Right atrium auricular region (tissue), 2 donors: ENCODE measurements at regions not wholly inside any gene's neighbourhood (a gene's known extent, or its start where the extent isn't known, plus 50 kb on each side); places are given as distances from the start of the nearest gene placed in this dataset.

Source experiments
- DNase-seq: peaks from one replicate; pipeline ENCODE4 v3.0.0-alpha.2; 2019; ENCODE audit warnings: low spot score
- H3K27ac ChIP-seq, 2 donors: fragments of 200-600 bp; sonication (generic); 1 replicate in 1 of 2; 2 replicates in 1 of 2; pipeline ENCODE4 v1.5.1; 2016 to 2019
- H3K27me3 ChIP-seq, 2 donors: fragments of 200-600 bp; sonication (generic); one replicate each; pipeline versions ENCODE4 v1.5.1 to v1.6.0; 2017 to 2019
- H3K36me3 ChIP-seq: fragments of 200-600 bp; sonication (generic); one replicate; pipeline ENCODE4 v1.5.1; 2016
- H3K4me1 ChIP-seq, 2 donors: fragments of 200-600 bp; sonication (generic); one replicate each; pipeline versions ENCODE4 v1.5.1 to v1.6.0; 2017 to 2019
- H3K4me3 ChIP-seq, 2 donors: fragments of 200-600 bp; sonication (generic); 1 replicate in 1 of 2; 2 replicates in 1 of 2; pipeline ENCODE4 v1.5.1; 2017 to 2019; ENCODE audit warnings: mild to moderate bottlenecking in 1 of 2, moderate library complexity in 1 of 2
- H3K9me3 ChIP-seq, 2 donors: fragments of 200-600 bp; sonication (generic); one replicate each; pipeline ENCODE4 v1.5.1; 2019
- CTCF ChIP-seq, 2 donors: fragments of 200-600 bp; sonication (generic); IDR thresholded peaks; one replicate each; pipeline ENCODE4 v1.5.1; 2019; ENCODE audit warnings: antibody characterized with exemption in 2 of 2

DNA sequence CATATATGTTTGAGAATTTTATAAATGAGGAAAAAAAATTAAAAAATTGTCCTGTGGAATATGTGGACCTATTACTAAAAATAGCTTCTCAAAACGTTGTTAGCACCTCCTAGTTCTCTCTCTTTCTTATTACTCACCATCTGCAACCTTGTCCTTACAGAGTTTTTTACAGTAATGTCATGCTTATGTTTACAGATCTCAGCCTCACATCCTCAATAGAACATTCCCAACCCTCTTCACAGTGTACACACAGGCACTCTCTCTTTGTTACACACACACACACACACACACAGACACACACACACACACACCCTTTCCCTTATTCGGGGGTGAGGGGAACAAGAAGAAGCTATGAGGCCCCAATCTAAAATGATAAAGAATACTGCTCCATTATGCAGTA, 197.7 kb downstream of the SLITRK6 start:
- Histone ChIP-seq H3K36me3 (no peaks in the 10 kb centered on the region), H3K4me1 (no peaks in the 10 kb centered on the region), H3K27me3 (no peaks in the 10 kb centered on the region), H3K9me3 (no peaks in the 10 kb centered on the region), H3K27ac (no peak overlapping the region), H3K4me3 (no peak overlapping the region)
- no peak for DNase-seq
- no peak for TF ChIP-seq CTCF (IDR thresholded peaks at IDR 0.05)

- no peak for DNase-seq
- no peaks in the 10 kb centered on the region for H3K4me1 ChIP-seq
- H3K27me3 ChIP-seq: no peaks in the 10 kb centered on the region
- H3K36me3 ChIP-seq: no peaks in the 10 kb centered on the region
- H3K27ac ChIP-seq: no peak overlapping the region
- TF ChIP-seq CTCF (IDR thresholded peaks at IDR 0.05): no peak
- H3K4me3 ChIP-seq: no peak overlapping the region
- H3K9me3 ChIP-seq: no peaks in the 10 kb centered on the region
Measured at GRCh38 chr13:85597790-85598500, 201.3 kb downstream of the SLITRK6 start.

DNA sequence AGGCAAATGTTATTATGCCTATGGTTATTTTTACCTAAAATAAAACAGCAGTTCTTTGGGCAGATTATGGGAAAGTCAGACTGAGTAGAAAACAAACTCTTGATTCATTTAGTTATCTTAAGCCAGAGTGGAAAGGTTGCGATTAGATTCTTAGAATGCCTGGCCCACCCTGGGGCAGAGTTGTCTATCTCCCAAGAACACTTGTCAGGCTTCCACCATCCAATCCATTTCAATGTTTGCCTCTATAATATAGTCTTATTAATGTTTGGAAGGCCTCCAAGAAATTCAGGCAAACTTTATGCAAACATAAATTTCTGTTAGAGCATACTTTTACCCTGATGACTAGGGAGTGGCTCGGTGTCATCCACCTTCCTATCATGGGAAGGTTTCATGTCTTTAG, 207.0 kb downstream of the SLITRK6 start:
- Histone ChIP-seq H3K36me3 (no peaks in the 10 kb centered on the region), H3K4me3 (no peak overlapping the region), H3K9me3 (no peaks in the 10 kb centered on the region), H3K4me1 (no peaks in the 10 kb centered on the region), H3K27me3 (no peaks in the 10 kb centered on the region), H3K27ac (no peak overlapping the region)
- no peak for TF ChIP-seq CTCF (IDR thresholded peaks at IDR 0.05)
- no peak for DNase-seq

DNA sequence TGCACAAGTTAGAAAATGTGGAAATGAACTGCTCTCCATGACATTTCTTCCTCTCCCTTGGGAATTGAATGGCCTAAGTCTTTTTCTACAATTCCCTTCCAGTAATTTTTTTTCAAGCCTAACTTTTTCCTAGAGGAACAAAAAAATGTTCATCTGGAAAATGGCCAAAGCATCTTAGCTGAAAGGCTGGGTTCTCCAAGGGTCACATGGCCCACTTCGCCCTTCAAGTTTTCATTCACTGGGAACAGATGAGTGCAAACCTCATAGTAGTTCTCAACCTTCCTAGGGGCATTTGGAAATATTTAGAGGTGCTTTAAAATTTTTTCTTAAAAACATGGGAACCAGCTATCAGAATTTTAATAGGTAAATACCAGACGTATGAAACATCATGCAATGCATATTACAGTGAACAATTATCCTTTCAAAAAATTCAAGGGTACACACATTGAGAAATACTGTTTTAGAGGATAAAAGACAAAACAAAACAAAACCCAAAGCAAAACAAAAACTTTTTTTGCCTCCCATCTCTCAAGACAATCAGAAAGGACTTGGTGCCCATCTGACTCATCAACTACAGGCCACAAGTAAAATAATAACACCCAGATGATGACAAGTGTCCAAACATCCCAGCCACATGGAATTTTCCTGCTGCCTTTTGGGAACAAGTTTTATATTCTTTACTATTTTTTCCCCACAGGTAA, 208.8 kb downstream of the SLITRK6 start:
- DNase-seq: no peak
- TF ChIP-seq CTCF (IDR thresholded peaks at IDR 0.05): no peak
- no peaks in the 10 kb centered on the region for H3K27me3 ChIP-seq
- H3K27ac ChIP-seq: no peak overlapping the region
- no peaks in the 10 kb centered on the region for H3K9me3 ChIP-seq
- H3K4me1 ChIP-seq: no peaks in the 10 kb centered on the region
- no peaks in the 10 kb centered on the region for H3K36me3 ChIP-seq
- no peak overlapping the region for H3K4me3 ChIP-seq

DNA sequence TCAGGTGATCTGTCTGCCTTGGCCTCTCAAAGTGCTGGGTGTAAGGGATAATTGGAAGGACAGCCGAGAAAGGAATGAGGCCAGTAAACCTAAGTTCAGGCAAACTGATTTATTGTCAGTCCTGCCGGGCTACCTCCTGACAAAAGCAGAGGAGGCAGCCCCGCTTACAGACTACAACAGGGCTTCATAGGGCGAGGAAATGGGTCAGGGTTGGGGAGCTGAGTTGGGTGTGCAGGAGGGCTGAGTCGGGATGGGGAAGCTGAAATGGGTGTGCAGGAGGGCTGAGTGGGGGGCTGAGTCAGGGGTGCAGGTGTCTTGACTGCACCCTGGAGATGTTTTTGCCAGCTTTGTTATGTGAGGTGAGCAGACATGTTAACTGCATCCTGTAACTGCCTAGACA, 210.2 kb downstream of the SLITRK6 start:
- Histone ChIP-seq H3K27ac (no peak overlapping the region), H3K4me1 (no peaks in the 10 kb centered on the region), H3K27me3 (no peaks in the 10 kb centered on the region), H3K4me3 (no peak overlapping the region), H3K36me3 (no peaks in the 10 kb centered on the region), H3K9me3 (peaks cover 0 to 4% of the 10 kb centered on the region in 2 donors)
- no peak for TF ChIP-seq CTCF (IDR thresholded peaks at IDR 0.05)
- DNase-seq: no peak
